Activated naive CD8-positive, alpha-beta T cell (primary cell): ENCODE measurements at regions not wholly inside any gene's neighbourhood (a gene's known extent, or its start where the extent isn't known, plus 50 kb on each side); places are given as distances from the start of the nearest gene placed in this dataset.

ENCODE experiments used
- H3K27ac Mint-ChIP-seq: one replicate; pipeline ENCODE4 v1.8.0; 2021; ENCODE audit warnings: mixed read lengths
- H3K27me3 Mint-ChIP-seq: one replicate; pipeline ENCODE4 v1.8.0; 2021; ENCODE audit warnings: mixed read lengths
- H3K36me3 Mint-ChIP-seq: one replicate; pipeline ENCODE4 v1.8.0; 2021; ENCODE audit warnings: mixed read lengths
- H3K4me1 Mint-ChIP-seq: one replicate; pipeline ENCODE4 v1.8.0; 2021; ENCODE audit warnings: low read depth, mixed read lengths
- H3K4me3 Mint-ChIP-seq: one replicate; pipeline ENCODE4 v1.8.0; 2021; ENCODE audit warnings: mild to moderate bottlenecking, mixed read lengths
- H3K9me3 Mint-ChIP-seq: one replicate; pipeline ENCODE4 v1.8.0; 2021; ENCODE audit warnings: low read depth, mixed read lengths

DNA sequence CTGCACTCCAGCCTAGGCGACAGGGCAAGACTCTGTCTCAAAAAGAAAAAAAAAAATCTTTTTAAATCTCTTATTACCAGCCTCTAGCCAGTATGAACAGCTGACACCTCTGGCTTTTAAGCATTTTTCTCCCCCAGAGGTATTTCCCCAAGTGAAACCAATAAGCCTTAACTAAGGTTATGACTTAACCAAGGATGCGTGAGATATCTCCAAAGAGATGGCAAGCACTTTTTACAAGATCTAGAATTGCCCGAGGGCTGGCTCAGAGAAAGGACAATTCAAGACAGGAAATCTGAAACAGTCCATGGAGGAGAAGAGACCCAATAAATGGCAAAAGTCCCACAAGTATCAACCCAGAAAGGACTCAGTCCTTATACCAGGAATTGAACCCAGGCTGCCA lies 362.1 kb downstream of the FOXO1 start:
- no peak overlapping the region for H3K4me3 Mint-ChIP-seq
- H3K36me3 Mint-ChIP-seq, result peaks cover 14% of the 10 kb centered on the region
- H3K27me3 Mint-ChIP-seq, result no peaks in the 10 kb centered on the region
- H3K9me3 Mint-ChIP-seq, result peaks cover 18% of the 10 kb centered on the region
- peaks cover 26% of the 10 kb centered on the region for H3K4me1 Mint-ChIP-seq
- no peak overlapping the region for H3K27ac Mint-ChIP-seq

DNA sequence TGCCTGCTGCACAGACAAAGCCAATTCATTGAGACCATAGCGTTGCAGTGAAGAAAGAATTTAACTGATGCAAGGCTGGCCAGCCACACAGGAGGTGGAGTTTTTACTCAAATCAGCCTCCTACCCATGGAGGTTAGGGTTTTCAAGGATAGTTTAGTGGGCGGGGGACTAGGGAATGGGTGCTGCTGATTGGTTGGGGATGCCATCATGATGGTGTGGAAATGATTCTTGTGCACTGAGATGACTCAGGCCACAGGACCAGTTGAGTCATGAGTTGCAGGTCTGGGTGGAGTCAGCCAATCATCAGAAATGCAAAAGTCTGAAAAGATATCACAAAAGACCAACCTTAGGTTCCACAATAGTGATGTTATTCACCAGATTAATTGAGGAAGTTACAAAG lies 359.6 kb downstream of the FOXO1 start:
- Mint-ChIP-seq H3K4me1 (peaks cover 20% of the 10 kb centered on the region), H3K36me3 (peaks cover 10% of the 10 kb centered on the region)

DNA sequence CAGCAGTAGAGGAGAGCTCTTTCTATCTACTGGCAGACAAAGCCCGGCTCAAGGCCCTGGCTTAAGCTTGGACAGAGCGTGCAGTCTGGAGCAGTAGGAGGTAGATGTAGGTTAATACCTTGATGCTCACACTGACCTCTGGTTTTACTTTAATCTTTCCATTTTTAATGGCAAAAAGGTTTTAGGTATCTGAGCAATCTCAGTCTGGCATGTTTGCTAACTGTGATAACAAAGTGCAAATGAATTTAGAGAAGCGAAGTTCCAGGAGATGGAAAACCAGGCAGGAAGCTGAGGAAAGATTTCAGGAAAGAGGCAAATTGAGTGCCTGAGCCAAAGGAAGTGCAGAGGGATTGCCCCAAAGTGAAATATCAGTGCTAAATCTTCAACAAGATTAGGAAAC lies 356.6 kb downstream of the FOXO1 start:
- Mint-ChIP-seq H3K27ac (no peak overlapping the region), H3K36me3 (peaks cover 4% of the 10 kb centered on the region), H3K27me3 (no peaks in the 10 kb centered on the region), H3K4me3 (no peak overlapping the region), H3K4me1 (peaks cover 36% of the 10 kb centered on the region), H3K9me3 (peaks cover 6% of the 10 kb centered on the region)

More for the DNA sequence above, 359.6 kb downstream of the FOXO1 start:
- Mint-ChIP-seq H3K27me3 (no peaks in the 10 kb centered on the region), H3K9me3 (peaks cover 11% of the 10 kb centered on the region), H3K27ac (no peak overlapping the region), H3K4me3 (no peak overlapping the region)

DNA sequence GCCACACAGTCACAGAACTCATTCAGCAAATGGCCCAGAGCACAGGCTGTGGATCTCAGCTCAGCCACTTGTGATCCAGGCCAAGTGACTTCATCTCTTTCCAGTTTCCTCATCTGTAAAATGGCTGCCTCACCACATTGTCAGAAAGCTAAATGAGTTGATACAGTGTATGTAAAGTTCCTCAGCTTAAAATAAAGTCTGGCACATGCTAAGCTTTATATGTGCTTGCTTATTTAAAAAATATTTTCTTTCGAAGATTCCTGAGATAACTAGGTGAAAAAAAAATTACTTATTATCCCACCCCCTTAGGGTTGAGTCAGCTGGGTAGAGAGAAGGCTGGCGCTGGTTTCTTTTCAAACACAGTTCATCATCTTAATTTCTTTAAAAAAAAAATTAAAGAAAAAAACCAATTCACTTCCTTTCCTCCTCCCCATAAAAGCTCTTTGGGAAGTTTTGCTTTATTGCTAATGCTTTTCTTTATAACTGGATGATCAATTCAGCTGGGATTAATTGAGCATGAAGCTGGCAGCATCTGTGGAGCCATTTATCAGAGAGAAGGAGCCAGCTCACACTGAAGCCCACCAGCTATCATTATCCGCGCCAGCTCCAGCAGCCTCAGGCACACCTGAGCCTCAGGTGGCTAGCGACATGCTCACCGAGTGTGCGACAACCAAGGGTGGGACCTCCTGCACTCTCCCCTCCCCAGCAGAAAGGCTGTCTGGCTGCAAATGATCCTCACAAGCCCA lies 354.9 kb downstream of the FOXO1 start:
- Mint-ChIP-seq H3K9me3 (no peaks in the 10 kb centered on the region), H3K4me1 (peaks cover 50% of the 10 kb centered on the region), H3K27ac (no peak overlapping the region), H3K36me3 (peaks cover 3% of the 10 kb centered on the region), H3K4me3 (no peak overlapping the region), H3K27me3 (no peaks in the 10 kb centered on the region)

DNA sequence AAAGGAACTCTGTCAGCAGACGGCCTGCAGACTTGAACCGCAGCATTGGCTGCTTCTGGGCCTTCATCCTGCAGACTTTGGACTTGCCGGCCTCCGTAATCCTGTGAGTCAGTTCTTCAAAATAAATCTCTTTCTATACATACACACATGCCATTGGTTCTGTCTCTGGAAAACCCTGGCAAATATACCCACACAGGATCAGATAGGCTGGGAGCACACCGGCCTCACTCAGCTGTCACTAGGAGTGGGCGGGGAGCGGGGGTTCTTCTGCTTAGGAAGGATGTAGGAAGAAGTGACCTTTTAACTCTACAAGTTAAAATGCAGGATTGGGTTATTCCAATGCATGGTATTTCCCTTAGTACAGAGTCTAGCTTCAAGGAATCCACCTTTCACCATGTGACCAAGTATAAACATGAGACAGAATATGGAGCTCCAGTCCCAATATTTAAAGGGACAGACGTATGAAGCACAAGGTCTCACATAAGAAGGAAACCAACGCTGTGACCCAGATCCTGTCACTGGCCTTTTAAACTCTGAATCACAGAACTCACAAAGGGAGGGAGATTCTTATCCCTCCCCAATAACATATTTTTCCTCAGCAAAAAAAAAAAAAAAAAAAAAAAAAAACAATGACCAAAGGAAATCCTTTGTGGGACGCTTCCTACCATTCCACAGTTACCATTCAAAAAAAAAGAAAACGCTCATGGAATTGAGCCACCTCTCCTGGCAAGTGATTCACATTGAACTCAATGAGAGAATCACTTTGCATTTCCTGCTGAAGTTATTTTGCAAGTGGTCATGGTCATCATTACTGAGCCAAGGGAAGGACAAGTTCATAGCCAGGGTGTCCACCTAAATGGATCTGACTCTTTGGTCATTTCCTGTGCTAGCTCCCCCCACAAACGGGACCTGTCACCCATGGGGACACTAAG lies 352.9 kb downstream of the FOXO1 start:
- peaks cover 53% of the 10 kb centered on the region for H3K4me1 Mint-ChIP-seq
- no peaks in the 10 kb centered on the region for H3K36me3 Mint-ChIP-seq
- no peak overlapping the region for H3K27ac Mint-ChIP-seq
- no peaks in the 10 kb centered on the region for H3K27me3 Mint-ChIP-seq
- no peaks in the 10 kb centered on the region for H3K9me3 Mint-ChIP-seq
- H3K4me3 Mint-ChIP-seq, result no peak overlapping the region

DNA sequence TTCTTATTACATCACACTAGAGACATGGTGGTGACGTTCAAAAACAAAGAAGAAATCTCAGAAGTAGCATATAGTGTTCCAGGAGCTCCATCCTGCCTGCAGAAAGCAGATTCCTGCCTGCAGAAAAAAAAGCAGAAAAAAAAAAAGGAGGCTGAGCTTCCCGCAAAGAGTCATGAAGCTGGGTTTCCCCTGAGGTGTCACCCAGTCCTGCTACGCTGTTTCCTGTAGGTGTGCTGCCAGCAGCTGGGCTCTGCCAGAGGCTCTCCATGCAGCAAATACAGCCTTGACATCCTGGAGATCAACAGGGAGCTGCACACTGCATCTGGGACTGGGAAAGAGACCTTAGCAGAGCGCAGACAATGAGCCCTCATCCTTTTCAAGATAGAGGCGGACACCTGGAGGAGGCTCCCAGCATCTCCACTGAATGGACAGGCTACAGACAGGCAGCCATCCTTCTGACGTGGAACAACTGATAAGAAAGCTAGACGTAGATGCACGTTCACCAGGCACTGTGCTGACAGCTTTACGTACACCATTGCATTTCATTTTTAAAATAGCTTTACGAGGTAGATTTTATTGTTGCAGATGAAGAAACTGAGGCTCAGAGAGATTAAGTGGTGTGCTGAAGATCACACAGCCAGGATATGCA lies 350.9 kb downstream of the FOXO1 start:
- Mint-ChIP-seq H3K27ac (peak overlapping the region; percentile 62), H3K9me3 (no peaks in the 10 kb centered on the region), H3K27me3 (no peaks in the 10 kb centered on the region), H3K4me1 (peaks cover 73% of the 10 kb centered on the region), H3K36me3 (no peaks in the 10 kb centered on the region), H3K4me3 (peak overlapping the region; percentile 63)

DNA sequence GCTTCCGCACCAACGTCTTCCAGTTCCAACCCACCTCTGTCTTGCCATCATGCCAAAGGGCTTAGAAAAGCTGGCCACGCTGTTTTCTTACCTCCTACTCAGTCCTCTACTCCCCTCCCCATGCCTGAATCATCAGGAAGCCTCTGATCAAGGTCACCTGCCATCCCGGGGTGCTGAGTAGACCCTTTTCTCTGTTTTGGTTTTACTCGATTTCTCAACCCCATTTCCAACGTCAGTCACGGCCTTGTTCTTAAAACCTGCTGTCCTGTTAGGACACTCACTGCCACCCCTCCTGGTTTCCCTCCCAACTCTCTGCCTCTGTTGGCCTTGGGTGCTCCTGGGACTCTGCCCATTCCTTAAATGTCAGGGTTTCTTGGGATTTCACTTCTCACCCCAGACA lies 350.1 kb downstream of the FOXO1 start:
- Mint-ChIP-seq H3K27ac (no peak overlapping the region), H3K4me3 (peak overlapping the region; percentile 11), H3K9me3 (no peaks in the 10 kb centered on the region), H3K4me1 (peaks cover 72% of the 10 kb centered on the region), H3K36me3 (no peaks in the 10 kb centered on the region), H3K27me3 (no peaks in the 10 kb centered on the region)

DNA sequence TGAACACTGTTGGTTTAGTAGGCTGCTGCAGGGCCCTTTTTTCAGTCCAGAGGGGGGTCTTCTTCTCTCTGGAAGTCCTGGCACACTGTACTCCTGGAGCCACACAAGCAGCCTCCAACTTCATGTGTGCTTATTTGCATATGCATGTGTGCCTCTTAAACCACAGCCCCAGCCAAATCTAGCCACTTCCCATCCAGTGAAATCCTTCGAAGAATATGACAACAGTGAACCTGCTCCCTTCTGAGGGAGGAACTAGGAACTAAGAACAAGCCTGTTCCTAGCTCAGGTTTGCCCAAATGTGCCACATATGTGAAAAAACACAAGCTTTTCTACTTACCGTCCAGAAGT lies 348.5 kb downstream of the FOXO1 start:
- H3K27ac Mint-ChIP-seq, result no peak overlapping the region
- peaks cover 71% of the 10 kb centered on the region for H3K4me1 Mint-ChIP-seq
- H3K36me3 Mint-ChIP-seq, result no peaks in the 10 kb centered on the region

DNA sequence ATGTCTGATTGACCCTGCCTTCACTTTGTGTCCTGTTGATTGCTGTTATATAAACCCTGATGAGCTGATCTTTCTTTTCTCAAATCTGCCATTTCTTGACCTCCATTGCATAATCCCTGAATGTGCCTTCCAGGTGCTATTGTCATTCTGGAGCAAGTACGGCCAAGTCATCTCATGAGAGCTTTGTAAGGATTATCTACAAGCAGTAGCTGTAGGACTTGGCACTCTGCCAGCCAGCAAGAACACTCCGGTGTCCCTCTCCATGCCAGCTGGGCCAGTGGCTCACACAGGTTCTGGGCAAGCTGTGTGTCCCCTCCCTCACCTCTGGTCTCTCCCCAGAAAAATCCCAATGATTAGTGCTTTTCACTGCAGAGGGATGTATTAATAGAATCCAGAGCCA lies 348.1 kb downstream of the FOXO1 start:
- Mint-ChIP-seq H3K27me3 (no peaks in the 10 kb centered on the region), H3K9me3 (no peaks in the 10 kb centered on the region), H3K27ac (no peak overlapping the region), H3K36me3 (peaks cover 3% of the 10 kb centered on the region), H3K4me1 (peaks cover 71% of the 10 kb centered on the region), H3K4me3 (no peak overlapping the region)

More for the DNA sequence above, 348.5 kb downstream of the FOXO1 start:
- H3K27me3 Mint-ChIP-seq, result no peaks in the 10 kb centered on the region
- H3K4me3 Mint-ChIP-seq, result no peak overlapping the region
- H3K9me3 Mint-ChIP-seq, result no peaks in the 10 kb centered on the region

DNA sequence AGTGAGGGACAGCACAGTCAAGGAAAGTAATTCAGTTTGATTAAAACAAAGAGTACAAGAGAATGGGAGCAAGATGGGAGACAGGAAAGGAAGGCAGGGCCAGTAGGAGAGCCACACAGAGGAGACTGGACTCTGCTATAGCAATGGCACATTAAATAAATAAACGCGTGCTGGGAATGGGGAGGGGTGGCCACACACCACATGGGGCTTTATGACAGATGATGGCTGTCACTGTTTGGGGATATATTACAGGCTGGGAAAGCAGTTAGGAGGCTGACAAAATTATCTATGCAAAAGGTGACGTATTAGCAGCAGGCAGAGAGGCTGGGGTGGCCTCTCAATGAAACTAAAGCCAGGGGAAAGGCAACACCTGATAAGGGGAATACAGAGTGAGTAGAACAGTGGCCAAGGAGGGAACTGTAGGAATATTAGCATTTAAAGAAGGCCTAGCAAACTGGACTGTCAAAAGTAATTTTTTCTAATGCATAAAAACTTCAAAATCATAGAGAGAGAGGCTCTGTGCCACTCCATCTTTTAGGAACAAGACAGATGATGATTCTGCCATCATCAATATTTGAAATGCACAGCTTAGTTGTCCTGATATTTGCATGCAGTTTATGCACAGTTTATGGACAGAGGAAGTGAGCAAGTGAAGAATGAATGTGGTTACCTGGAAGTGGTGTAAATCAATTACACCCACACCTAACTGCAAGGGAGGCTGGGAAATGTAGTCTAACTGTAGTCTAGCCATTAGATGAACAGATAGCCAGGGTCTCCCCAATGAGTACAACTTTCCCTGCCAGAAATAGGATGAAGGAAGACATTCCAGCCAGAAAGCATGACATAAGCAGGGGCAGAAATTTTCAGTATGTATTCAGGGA lies 346.5 kb downstream of the FOXO1 start:
- peaks cover 6% of the 10 kb centered on the region for H3K36me3 Mint-ChIP-seq
- no peaks in the 10 kb centered on the region for H3K27me3 Mint-ChIP-seq
- H3K9me3 Mint-ChIP-seq, result peaks cover 12% of the 10 kb centered on the region
- no peak overlapping the region for H3K4me3 Mint-ChIP-seq
- peak overlapping the region; percentile 41 for H3K27ac Mint-ChIP-seq
- H3K4me1 Mint-ChIP-seq, result peaks cover 56% of the 10 kb centered on the region

DNA sequence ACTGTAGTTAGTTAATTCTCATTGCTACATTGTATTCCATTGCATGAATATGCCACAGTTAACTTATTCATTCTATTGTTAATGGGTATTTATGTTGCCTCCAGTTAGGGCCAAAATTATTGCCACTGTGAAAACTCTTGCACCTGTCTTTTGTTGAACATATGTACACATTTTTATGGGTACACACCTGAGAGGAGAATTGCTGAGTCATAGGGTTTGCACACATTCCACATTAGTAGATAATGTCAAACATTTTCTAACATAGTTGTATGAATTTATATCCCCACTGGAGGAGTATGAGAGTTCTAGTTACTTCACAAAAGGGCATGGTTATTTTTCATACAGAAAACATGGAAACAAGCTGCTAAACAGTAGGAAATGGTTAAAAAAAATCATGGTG lies 338.4 kb downstream of the FOXO1 start:
- no peak overlapping the region for H3K4me3 Mint-ChIP-seq
- H3K27ac Mint-ChIP-seq, result no peak overlapping the region
- peaks cover 10% of the 10 kb centered on the region for H3K36me3 Mint-ChIP-seq
- H3K4me1 Mint-ChIP-seq, result peaks cover 38% of the 10 kb centered on the region
- H3K27me3 Mint-ChIP-seq, result no peaks in the 10 kb centered on the region
- peaks cover 12% of the 10 kb centered on the region for H3K9me3 Mint-ChIP-seq

DNA sequence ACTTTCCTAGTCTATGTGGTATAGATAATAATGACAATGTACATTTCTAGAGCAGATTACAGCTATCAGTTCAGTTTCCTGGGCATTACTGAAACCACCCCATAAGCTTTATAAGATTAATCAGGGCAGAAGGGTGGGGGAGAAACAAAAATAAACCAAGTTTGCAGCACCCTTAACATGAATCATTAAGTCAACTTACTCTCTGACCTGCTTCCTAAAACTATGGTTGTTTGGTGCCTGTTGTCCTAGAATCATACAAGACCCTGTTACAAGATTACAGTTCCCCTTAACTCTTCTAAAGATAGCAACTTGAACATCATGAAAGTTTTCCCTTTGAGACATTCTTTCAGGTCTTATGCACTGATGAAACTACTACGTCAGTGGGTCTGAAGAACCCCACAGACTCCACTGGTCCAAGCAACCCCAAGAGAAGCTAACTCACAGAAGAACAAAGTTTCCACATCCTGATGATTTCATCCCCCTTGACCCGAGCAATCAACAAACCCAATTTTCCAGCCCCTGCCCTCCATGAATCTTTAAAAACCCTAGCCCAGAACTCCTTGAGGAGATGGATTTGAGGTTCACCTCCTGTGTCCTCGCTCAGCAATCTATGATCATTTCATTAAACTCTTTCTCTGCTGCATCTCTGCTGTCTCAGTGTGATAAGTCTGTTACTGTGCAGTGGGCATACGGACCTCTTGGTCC lies 336.5 kb downstream of the FOXO1 start:
- Mint-ChIP-seq H3K4me3 (no peak overlapping the region), H3K9me3 (no peaks in the 10 kb centered on the region), H3K36me3 (peaks cover 4% of the 10 kb centered on the region), H3K27me3 (no peaks in the 10 kb centered on the region), H3K27ac (no peak overlapping the region), H3K4me1 (peaks cover 45% of the 10 kb centered on the region)

DNA sequence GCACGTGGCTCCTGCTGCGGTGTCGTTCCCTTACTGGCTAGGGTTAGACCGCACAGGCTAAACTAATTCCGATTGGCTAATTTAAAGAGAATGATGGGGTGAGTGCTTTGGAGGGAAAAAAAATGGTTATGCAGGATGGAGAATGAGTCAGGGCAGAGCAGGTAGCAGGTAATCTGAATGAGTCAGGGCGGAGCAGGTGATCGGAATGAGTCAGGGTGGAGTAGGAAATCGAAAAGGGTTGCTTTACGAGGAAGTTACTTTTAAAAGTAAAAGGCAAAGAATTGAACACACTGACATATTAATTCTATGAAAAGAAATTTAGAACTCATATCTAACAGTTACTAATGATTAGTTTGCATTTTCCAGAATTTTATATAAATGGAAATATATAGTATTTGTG lies 335.5 kb downstream of the FOXO1 start:
- Mint-ChIP-seq H3K4me1 (peaks cover 40% of the 10 kb centered on the region), H3K27me3 (no peaks in the 10 kb centered on the region), H3K36me3 (peaks cover 4% of the 10 kb centered on the region), H3K9me3 (no peaks in the 10 kb centered on the region), H3K27ac (no peak overlapping the region), H3K4me3 (no peak overlapping the region)

DNA sequence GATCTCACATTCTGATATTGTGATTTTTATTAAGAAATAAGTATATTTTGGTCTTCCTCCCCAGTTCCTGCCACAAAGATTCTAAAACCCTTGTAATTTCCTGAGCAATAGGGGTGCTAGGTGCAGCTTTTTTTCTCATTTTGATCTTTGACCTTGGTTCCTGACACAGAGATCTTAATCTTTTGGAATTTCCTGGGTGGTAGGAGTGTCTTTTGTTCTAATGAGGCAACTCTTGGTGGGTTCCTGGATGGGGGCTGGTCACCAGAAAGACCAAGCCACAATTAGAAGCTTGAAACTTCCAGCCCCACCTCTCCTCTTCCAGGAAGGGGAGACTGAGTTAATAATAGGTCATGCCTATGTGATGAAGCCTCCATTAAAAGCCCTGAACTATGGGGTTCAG lies 334.6 kb downstream of the FOXO1 start:
- Mint-ChIP-seq H3K27ac (no peak overlapping the region), H3K4me3 (no peak overlapping the region), H3K9me3 (no peaks in the 10 kb centered on the region), H3K36me3 (peaks cover 4% of the 10 kb centered on the region), H3K27me3 (no peaks in the 10 kb centered on the region), H3K4me1 (peaks cover 40% of the 10 kb centered on the region)
